ENCODE measurements at regions not wholly inside any gene's neighbourhood (a gene's known extent, or its start where the extent isn't known, plus 50 kb on each side); places are given as distances from the start of the nearest gene placed in this dataset.

DNA sequence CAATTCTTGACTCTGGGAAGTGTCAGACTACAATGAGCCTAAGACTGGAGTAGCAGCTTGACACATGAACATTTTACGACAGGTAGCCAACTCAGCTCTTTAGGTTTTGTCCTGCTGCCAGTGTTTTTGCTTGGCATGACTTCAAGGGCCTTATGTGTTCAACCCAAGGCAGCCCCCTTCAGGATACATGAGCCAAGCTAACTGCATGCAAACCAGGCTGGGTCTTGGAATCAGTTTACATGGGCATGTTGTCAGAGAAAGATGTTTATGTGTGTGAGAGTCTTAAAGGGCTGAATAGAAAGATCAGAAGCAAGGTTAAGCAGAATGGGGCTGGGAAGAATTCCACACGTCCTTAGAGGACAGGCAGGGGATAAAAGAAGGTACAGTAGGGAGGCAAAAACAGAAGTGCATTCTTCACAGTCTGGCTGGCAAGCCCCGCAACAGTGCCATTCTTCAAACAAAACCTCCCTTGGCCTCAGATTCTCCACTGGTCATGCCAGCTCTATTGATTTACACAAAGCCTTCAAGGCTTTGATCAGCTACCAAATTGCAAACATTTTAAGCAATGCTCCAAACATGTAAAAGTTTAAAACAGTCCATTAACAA, 97.3 kb downstream of the NKX6-1 start:
- TF ChIP-seq, protein P1, sequence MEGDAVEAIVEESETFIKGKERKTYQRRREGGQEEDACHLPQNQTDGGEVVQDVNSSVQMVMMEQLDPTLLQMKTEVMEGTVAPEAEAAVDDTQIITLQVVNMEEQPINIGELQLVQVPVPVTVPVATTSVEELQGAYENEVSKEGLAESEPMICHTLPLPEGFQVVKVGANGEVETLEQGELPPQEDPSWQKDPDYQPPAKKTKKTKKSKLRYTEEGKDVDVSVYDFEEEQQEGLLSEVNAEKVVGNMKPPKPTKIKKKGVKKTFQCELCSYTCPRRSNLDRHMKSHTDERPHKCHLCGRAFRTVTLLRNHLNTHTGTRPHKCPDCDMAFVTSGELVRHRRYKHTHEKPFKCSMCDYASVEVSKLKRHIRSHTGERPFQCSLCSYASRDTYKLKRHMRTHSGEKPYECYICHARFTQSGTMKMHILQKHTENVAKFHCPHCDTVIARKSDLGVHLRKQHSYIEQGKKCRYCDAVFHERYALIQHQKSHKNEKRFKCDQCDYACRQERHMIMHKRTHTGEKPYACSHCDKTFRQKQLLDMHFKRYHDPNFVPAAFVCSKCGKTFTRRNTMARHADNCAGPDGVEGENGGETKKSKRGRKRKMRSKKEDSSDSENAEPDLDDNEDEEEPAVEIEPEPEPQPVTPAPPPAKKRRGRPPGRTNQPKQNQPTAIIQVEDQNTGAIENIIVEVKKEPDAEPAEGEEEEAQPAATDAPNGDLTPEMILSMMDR (IDR thresholded peaks at IDR 0.05; ENCODE audit: insufficient read depth, low read length, poor library complexity, severe bottlenecking), result no peak
- TF ChIP-seq EZH2phosphoT487 (conservative IDR thresholded peaks at IDR 0.05; ENCODE audit: low read length), result no peak

All from SU-DHL-6 (cell line).